GM19372 (cell line): ENCODE measurements at regions not wholly inside any gene's neighbourhood (a gene's known extent, or its start where the extent isn't known, plus 50 kb on each side); places are given as distances from the start of the nearest gene placed in this dataset.
"Not testable (repeated sequence)": the region's sequence is repeated elsewhere in the genome, so short reads cannot be mapped to it uniquely, and the experiment has no call there.

Experiments used
- ATAC-seq: cut with Tn5 transposase; IDR thresholded peaks from one replicate; pipeline ENCODE4 v1.9.1; 2021; ENCODE audit warnings: mild to moderate bottlenecking, low read depth, moderate library complexity; ENCODE audit not compliant: unreplicated experiment

- no peak for ATAC-seq
Measured at GRCh38 chr6:167661552-167662044, 165.1 kb upstream of the AFDN start.

- no peak for ATAC-seq
Measured at GRCh38 chr6:167662075-167662880, 164.4 kb upstream of the AFDN start.

GRCh38 chr6:167662881-167663205 is 163.9 kb upstream of the AFDN start:
- ATAC-seq = no peak

- ATAC-seq = no peak
Measured at GRCh38 chr6:167663316-167663715, 163.4 kb upstream of the AFDN start.

GRCh38 chr6:167663784-167664443 is 162.8 kb upstream of the AFDN start:
- ATAC-seq = no peak

GRCh38 chr6:167664678-167665660 is 161.7 kb upstream of the AFDN start:
- no peak for ATAC-seq

GRCh38 chr6:167665698-167666330 is 160.9 kb upstream of the AFDN start:
- ATAC-seq = no peak

- ATAC-seq = no peak
Measured at GRCh38 chr6:167666571-167667203, 160.0 kb upstream of the AFDN start.

GRCh38 chr6:167667204-167668018 is 159.3 kb upstream of the AFDN start:
- ATAC-seq = no peak

GRCh38 chr6:167668019-167668753 is 158.5 kb upstream of the AFDN start:
- ATAC-seq = no peak

- no peak for ATAC-seq
Measured at GRCh38 chr6:167668754-167669552, 157.8 kb upstream of the AFDN start.

- no peak for ATAC-seq
Measured at GRCh38 chr6:167669553-167669849, 157.2 kb upstream of the AFDN start.

- ATAC-seq = no peak
Measured at GRCh38 chr6:167669870-167670802, 156.6 kb upstream of the AFDN start.

GRCh38 chr6:167670938-167671338 is 155.8 kb upstream of the AFDN start:
- ATAC-seq = no peak

- not testable (repeated sequence) for ATAC-seq
Measured at GRCh38 chr6:167671379-167671976, 155.2 kb upstream of the AFDN start.

GRCh38 chr6:167671977-167672687 is 154.6 kb upstream of the AFDN start:
- ATAC-seq = no peak
